A204.1 (cell line): ENCODE measurements at regions not wholly inside any gene's neighbourhood (a gene's known extent, or its start where the extent isn't known, plus 50 kb on each side); places are given as distances from the start of the nearest gene placed in this dataset.

Experiments
- FAIRE-seq: peaks from 2 replicates; lab custom pipeline; 2012; peaks lifted over from hg19 to GRCh38; lab: Jason Lieb, UNC

DNA sequence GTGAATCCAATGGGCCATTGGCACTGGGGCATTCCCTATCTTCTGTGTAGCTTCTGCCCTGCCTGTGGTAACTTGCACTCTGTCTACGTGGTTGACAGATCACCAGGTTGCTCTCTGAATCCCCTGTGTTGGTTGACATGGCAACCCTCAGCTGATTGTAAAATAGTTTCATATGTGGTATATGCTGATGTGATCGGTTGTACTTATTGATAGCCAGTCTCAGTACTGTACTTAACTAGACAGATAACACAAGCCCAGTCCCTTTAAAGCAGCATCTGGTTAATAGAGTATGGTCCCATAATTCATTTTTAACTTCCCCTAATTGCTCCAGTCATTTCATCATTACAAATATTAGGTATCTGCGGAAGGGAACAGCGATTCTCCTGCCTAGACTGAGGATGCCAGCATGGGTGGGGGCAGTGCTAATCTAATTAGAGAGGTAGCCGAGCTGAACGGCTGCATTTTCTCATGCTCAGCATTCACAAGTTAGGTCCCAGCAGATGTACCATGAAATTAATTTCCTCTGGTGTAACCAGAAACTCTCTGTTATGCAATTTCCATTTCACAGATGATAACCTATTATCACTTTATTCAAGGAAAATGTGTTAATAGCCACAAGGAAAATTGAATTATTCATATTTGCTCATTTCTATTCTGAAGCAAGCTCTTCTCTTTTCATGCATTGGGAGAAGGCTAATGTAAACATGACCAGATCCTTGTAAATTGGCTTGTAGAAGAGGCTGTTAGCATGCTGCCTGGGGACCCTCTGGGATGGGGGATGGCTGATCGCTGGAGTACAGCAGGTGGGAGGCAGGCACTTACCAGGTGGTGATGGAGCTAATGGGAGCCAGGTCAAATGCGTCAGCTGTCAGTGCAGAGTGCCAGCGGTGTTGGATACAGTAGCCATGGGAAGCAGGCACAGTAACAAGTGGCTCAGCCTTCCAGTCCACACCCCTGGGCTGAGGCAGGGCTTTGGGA is 608.3 kb downstream of the GALR1 start:
- no peak for FAIRE-seq

DNA sequence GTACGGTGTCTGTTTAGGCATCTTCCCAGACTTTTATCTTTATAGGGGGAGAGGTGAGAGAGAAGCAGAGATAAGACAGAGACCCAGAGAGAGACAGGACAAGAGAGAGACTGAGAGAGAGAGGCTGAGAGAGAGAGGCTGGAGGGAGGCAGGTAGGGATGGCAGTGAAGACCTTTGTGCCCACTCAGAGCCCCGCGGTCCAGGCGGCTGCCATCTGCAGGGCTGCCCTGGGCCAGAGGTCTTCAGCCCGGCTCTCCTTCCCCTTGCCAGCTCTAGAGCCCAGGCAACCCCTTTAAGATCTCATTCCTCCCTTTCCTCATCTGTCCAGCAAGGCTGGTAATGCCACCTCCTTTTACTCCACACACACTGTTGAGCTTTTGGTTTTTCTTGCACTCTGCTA is 610.0 kb downstream of the GALR1 start:
- FAIRE-seq, result no peak

- no peak for FAIRE-seq
Measured at GRCh38 chr18:77862066-77862757, 612.6 kb downstream of the GALR1 start.

DNA sequence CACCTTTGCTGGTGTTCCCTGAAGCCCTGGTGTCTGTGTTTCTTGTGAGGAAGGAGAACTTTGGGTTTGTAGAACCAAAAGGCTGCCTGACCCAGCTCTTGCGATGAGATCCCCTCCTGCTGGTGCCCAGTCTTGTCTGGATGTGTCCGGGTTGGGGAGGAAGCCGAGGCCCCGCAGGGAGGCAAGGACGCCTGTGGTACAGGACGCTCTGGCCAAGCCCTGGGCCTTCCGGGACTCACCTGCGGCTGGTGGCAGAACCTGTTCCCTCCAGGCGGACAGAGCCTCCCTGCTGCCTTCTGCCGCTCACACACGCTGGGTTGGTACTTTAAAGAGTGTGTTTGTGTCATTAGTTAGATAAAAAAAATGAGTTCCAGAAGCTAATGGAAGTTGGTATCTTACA is 616.2 kb downstream of the GALR1 start:
- no peak for FAIRE-seq

GRCh38 chr18:77866351-77866750 is 616.7 kb downstream of the GALR1 start:
- no peak for FAIRE-seq

GRCh38 chr18:77870199-77870598 is 620.6 kb downstream of the GALR1 start:
- FAIRE-seq, result no peak

DNA sequence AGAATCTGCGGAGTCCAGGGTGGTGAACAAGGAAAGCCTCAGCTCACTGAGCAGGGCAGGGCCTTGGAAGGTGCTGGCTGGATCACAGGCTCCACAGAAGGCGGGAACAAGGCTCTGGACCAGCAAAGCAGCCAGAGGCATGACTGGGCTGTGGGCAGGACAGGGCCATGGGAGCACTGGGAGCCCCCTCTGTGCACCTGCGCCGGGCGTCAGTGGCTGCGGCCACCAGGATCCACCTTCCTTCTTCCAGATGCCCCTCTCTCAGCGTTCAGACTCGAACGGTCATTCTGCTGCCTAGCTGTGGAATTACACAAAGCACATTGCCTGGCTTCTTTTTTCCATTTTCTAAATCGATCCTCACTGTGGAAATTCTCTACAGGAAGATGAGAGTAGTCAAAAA is 621.2 kb downstream of the GALR1 start:
- no peak for FAIRE-seq

DNA sequence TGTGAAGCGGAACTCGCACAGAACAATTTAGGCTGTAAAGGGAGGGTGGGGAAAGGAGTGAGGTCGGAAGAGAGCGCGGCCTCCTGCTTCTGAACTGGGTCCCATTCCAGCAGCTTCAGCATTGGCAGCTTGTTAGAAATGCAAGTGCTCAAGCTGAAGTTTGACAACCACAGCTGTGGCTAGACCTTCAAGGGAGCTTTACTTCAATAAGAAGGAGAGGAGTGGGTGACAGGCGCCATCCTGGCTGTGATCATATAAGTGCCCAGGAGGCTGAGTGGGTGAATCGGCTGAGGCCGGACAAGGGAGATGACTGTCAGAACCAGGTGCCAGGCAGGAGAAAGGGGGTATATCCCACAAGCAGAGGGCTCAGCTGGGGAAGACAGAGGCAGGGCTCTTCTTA is 622.5 kb downstream of the GALR1 start:
- FAIRE-seq, result no peak

DNA sequence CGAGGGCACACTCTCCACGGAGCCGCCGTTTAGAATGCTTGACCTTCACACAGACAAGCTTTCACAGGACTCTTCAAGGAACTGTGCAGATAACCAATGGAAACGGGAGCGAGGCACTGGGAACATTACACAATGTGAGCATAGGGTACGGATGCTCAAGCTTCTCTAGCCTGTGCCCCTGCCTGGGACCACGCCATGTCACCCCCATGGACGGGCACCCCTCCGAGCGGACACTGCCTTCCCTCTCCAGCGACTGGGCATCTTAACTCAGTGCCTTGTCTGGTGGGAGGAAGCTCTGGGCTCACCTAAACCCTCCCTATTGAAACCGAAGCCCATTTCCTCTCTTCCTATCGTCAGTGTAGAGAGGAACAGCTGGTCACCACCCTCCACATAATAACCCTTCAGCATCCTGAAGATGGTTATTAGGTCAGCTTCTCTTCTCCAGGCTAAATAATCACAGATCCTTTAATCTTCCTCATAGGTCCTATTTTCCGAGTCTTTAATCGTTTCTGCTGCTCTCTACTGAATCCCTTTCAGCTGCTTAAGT is 626.7 kb downstream of the GALR1 start:
- FAIRE-seq, result no peak

- FAIRE-seq, result no peak
Measured at GRCh38 chr18:77879829-77880228, 630.2 kb downstream of the GALR1 start.

GRCh38 chr18:77884454-77884853 is 634.8 kb downstream of the GALR1 start:
- no peak for FAIRE-seq

DNA sequence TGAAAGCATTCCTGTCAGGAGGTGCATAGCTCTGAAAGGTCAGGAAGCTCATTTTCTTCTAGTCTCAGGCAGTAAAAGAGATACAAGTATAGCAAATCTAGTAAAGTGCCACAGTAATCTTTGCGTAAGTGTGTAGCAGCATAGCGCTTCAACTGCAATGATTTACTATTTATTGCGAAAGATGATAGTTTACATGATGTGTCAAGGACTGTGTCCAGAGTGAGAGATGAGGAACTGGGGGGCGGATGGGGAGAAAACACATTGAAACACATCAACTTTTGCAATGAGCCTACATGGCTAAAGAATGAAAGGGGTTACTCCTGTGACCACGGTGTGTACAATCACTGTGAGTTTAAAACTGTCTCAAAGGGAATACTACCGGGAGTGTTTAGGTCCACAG is 644.4 kb downstream of the GALR1 start:
- FAIRE-seq, result no peak

- no peak for FAIRE-seq
Measured at GRCh38 chr18:77895250-77895649, 645.6 kb downstream of the GALR1 start.

GRCh38 chr18:77896586-77897252 is 647.1 kb downstream of the GALR1 start:
- no peak for FAIRE-seq

- FAIRE-seq, result no peak
Measured at GRCh38 chr18:77897606-77898005, 648.0 kb downstream of the GALR1 start.

GRCh38 chr18:77899972-77900754 is 650.5 kb downstream of the GALR1 start:
- FAIRE-seq, result no peak

- no peak for FAIRE-seq
Measured at GRCh38 chr18:77905011-77905410, 655.4 kb downstream of the GALR1 start.

DNA sequence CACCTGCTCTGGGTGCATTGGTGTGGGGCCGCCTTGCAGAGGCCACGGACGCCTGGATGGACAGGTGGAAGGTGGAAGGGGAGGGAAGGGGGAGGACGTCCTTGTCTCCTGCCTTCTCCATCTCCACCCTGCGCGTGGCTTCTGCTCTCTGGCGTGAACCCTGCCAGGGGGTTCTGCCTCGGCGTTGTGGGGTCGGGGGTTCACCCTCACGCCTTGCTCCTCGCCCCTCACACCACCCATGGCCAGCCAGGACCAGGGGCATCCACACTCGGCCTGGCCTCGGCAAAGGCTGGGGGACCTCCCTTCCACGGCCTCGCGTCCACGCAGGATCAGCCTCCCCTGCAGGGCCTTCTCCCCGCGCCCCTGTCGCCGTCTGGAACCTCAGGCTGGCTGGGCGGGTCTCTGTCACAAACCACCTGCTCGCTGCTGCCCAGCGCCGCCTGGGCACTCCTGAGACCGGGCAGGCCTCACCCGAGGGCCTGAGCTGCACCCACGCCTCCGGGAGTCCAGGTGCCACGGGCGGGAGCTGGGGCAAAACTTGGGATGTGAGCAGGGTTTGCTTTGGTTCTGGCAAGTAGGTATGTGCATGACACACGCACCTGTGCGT is 655.9 kb downstream of the GALR1 start:
- FAIRE-seq, result no peak

- no peak for FAIRE-seq
Measured at GRCh38 chr18:77906103-77906892, 656.6 kb downstream of the GALR1 start.

DNA sequence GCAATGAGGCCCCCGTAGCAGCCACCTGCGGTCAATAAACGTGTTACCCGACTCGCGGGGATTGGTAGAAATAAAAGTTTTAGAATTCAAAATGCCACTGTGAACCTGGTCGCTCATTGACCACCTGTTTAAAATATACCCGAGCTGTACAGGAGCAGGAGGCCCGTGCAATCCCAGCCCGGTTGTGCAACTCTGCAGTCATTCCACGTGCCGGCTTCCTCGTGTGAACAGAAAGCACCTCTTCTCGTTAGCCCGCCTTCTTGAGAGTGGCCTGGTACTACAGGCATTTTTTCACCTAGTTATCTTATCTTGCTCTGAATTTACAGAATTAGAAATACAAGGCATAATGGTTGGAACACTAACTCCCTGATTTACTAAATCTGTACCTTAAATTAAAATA is 660.7 kb downstream of the GALR1 start:
- no peak for FAIRE-seq
